GM19023 (cell line): ENCODE measurements at regions not wholly inside any gene's neighbourhood (a gene's known extent, or its start where the extent isn't known, plus 50 kb on each side); places are given as distances from the start of the nearest gene placed in this dataset.

ENCODE experiments used
- ATAC-seq: cut with Tn5 transposase; IDR thresholded peaks from one replicate; pipeline ENCODE4 v1.9.1; 2021; ENCODE audit warnings: mild to moderate bottlenecking, moderate library complexity; ENCODE audit not compliant: unreplicated experiment

DNA sequence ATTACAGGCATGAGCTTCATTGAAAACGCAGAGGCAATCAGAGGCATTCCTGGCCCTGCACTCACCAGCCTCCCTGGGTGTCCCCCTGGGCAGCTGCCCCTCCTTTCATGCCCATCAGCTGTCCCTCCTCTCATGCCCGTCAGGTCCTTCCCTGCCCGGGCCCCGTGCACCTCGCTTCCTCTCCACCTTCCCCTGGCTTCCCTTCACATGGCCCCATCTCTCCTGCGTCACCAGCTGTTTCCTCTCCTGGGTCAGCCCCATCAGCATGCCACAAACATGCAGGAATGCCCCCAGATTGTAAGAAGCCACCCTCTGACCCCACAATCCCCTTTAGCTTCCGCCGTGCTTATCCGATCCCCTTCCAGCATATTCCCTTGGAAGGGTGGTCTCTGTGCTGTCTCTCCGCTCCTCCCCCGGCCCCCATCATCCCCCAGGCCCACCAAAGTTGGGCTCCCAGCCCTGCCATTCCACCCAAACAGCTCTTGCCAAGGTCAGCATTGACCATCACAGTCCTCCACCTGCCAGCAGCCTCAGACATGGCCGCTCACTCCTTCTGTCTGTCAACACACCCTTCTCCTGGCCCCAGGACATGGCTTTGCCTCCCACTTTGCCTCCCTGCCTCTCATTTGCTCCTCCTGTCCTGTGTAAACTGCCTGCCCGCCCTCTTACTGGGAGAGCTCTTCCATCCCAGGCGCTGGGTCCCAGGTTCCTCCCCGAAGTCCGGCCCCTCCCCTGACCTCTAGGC is 98.6 kb upstream of the IER5L start:
- no peak for ATAC-seq

DNA sequence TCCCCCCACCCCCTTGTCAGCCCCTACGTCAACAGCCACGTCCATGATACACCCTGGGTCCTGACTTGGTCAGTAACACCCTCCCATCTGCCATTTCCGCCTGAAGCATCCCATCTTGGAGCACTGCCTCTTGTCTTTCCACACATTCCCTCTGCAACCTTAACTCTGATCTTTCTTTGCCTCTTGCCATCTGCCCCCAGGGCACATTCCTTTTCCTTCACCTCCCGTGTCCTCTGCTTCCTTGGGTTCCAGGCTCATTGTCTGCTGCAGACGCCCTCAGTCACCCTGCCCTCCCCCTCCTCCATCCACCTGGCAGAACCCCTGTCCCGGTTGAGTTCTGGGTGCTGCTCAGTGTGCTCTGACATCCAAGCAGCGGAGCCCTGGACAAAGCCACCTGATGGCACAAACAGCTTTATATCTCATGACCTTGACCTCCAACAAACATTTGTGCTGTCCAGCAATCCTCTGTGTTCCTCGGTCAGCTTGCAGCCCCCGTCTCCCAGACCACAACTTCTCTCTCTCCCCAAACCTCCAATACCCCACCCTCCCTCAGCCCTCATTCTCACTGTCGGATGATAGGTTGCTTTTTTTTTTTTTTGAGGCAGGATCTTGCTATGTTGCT is 97.7 kb upstream of the IER5L start:
- ATAC-seq = no peak

DNA sequence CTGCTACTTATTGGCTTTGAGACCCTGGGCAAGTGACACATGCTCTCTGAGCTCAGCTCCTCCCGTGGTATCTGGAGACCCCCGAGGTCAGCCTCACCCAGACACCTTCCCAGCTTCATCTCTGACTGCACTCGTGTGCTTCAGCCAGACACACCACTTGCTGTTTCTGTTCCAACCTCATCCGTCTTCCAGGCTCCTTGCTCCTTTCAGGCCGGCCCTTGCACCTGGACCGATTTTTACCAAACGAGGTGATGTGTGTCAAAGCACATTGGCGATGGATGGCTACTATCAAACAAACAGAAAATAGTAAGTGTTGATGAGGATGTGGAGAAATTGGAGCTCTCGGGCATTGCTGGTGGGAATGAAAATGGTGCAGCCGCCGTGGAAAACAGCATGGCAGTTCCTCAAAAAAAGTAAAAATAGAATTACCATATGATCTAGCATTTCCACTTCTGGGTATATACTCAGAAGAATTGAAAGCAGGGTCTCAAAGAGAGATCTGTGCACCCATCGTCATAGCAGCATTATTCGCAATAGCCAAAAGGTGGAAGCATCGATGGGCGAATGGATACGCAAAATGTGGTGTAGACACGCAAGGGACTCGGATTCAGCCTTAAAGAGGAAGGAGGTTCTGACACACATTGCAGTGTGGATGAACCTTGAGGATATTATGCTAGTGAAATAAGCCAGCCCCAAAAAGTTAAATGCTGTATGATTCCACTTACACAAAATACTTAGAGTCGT is 96.1 kb upstream of the IER5L start:
- no peak for ATAC-seq

DNA sequence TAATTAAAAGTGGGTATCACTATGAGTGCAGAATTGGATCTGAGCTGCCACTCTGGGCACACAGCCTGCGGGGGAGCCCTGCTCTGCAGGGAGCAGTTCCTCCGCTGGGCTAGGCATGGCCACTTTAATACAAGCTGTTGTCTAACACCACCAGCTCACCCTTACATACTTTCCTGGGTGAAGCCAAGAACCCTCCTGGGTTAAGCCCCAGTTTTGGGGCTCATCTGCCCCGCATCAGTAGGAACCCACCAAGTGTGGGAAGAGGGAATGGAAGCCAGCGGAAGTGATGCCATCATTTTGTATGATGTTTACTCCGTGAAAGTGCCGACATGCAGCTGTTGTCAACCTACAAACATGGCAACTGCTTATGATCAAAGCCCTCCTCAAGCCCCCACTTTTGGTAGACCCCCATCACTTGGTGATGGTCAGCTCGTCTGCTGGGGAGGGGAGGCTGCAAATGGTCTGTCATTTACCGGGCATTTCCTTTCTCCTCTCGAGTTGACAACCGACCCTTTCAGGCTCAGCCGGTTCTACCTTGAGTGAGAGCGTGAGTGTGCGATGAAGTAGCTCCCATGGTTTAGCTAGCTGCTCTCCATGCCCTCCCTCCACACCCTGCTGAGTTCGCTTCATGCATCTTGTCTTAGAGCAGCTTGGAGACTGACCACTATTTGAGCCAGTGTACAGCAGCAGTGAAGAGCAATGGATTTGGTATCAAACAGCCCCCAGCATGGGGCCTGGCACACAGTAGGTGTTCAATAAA is 95.3 kb upstream of the IER5L start:
- ATAC-seq = no peak

DNA sequence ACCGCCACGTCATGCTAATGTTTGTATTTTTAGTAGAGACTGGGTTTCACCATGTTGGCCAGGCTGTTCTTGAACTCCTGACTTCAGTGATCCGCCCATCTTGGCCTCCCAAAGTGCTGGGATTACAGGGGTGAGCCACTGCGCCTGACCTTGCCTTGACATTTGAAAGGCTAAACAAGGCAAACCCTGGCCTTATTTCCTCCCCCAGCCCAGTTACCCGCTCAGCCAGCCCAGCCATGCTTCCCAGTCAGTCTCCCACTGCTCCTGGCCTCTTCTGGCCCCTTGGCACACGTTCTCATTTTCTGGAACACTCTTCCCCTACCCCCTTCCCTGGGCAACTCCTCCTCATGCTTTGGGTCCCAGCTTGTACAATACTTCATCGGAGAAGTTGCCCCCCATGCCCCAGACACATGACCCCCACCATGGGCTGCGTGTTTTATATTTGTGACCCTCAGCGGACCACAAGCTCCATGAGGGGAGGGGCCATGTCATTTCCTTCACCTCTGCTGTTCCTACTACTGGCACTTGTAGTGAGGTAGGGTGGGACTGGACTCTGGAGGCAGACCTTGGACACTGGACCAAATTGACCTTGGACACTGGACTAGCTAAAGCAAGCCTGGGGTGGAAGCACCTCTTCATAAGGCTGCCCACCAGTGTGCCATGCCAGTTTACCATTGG is 94.4 kb upstream of the IER5L start:
- no peak for ATAC-seq

DNA sequence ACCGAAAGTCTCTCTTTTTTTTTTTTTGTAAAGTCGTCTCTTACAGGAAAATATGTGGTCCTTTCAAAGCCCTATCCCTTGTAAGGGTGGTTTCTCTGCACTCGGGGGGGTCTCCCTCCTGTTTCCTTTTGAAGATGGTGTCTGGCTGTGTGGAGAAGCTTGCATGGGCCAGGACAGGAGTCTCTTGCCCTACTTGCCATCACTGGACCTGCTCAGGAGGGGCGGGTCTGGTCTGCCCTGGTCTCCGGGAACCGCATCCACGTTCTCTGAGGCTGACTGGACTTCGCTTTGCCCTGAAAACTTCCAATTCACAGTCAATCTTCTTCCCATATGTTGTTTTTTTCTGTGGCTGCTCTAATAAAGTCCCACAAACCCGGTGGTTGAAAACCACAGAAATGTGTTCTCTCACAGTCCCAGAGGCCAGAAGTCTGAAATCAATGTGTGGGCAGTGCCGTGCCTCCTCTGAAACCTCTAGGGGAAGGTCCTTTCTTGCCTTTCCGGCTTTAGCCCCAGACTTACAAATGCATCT is 92.9 kb upstream of the IER5L start:
- ATAC-seq = peak; percentile 51

DNA sequence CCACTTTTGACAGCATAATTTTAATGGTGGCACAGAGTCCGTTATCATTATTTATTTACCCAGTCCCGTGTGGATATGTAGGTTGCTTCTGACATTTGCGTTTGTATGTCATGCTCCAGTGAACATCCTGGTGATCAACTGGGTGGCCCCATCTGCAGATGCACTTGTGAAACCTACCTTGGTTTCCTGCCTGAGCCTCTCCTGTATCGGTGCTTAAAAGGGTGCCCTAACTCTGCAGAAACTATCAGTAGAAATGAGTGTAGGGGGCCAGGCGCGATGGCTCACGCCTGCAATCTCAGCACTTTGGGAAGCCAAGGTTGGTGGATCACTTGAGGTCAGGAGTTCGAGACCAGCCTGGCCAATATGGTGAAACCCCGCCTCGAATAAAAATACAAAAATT is 92.1 kb upstream of the IER5L start:
- ATAC-seq = peak; percentile 54

DNA sequence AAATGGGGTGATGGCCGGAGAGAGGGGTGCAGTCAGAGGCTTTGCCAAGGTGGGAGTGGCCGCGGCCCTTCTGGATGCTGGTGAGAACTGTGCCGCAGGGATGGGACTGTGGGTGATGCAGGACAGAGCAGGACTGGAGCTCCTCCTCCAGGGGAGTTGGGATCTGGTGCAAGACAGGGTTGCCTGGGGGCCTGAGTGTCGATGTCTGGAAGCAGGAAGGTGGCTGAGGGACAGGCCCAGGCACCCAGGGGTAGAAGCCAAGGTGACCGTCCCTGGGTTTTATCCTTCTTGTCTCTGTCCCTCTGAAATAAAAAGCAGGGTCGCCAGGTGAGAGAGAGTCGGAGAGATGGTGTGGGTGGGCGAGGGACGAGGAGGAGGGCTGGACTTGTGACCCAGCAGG is 89.1 kb upstream of the IER5L start:
- ATAC-seq = no peak

DNA sequence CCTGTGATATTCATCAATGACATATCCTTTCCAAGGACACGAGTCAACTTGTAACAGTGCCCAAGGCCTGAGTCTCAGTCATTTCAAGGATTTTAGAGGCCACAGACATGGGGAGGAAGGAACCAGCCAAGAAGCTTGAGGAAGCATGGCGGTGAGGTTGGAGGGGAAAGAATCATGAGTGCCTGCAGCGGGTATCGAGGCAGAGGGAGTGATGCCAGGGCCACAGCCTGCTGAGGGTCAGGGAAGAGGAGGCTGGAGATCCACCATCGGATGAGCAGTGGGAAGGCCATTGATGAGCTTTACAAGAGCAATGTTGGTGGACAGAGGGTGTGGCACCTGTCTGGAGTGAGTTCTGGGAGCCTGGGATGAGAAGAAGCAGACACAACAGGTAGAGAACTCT is 88.5 kb upstream of the IER5L start:
- no peak for ATAC-seq

DNA sequence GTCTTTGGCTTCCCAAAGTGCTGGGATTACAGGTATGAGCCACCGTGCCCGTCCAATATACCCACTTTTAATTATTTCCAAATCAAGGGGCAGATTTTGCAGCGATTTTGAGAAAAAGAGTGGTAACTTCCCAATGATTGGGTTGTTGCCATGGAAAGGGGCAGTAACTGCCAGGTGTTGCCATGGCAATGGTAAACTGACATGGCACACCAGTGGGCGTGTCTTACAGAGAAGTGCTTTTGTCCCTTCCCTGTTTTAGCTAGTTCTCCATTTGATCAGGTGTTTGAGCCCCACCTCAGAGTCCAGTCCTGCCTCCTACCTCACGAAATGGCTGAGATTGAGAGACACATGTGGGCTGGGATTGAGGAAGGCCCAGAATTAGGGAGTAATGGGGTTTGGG is 86.3 kb upstream of the IER5L start:
- ATAC-seq = no peak

DNA sequence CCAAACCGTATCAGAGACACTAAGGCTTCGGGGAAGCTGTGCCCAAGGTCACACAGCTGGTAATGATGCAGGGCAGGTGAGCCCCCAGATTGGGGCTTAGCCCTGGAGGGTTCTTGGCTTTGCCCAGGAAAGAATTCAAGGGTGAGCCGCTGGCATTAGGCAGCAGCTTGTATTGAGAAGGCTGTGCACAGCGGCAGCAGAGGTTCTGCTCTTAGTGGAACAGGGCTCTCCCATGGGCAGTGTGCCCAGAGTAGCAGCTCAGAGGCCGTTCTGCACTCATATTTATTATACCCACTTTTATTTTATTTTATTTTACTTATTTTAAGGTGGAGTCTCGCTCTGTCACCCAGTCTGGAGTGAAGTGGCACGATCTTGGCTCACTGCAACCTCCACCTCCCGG is 85.8 kb upstream of the IER5L start:
- ATAC-seq = no peak

DNA sequence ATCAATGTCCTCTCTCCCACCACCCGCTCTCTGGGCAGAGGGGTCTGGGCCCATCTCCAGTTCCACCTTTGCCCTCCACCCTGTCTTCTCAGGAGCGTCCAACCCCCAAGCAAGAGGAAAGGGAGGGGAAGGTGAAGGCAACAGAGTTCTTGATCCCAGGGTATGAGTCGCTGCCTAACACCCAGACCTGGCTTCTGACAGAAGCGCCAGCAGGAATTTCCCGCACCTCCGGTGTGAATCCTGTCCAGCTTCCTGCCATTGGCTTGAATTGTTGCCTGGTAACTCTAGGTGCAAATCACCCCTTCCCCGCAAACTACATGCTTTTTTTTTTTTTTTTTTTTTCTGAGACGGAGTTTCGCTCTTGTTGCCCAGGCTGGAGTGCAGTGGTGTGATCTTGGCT is 84.2 kb upstream of the IER5L start:
- ATAC-seq = no peak

DNA sequence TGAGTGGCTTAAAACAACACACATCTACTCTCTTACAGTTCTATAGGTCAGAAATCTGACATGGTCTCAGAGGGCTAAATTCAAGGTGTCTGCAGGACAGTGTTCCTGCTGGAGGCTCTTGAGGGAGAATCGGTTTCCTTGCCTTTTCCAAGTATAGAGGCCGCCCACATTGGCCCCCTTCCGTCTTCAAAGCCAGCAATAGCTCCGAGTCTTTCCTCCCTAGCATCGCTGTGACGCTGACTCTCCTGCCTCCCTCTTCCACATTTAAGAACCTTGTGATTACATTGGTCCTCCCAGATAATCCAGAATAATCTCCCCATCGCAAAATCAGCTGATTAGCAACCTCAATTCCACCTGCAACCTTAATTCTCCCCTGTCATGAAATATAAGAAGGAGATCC is 81.3 kb upstream of the IER5L start:
- no peak for ATAC-seq

DNA sequence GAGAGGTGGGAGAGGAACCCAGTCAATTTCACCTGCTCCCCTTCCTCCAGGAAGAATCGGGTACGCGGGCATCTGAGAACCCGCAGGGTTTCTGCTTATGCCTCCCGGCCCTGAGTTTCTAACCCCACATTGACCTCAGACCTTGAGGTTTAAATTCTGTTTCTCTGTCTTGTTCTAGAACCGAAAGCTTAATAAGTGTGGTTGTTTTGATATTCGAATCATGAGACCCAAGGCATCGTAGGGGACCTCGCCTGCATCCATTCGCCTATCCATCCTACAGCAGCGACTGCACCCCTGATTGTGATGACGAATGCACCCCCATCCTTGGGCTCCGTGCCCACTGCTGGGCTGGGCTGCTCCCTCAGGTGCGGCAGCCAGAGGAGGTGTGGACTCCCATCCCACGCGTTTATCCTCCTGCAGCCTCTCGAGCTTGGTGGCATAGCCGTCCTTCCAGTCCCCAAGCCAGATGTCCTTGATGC is 80.8 kb upstream of the IER5L start:
- no peak for ATAC-seq

DNA sequence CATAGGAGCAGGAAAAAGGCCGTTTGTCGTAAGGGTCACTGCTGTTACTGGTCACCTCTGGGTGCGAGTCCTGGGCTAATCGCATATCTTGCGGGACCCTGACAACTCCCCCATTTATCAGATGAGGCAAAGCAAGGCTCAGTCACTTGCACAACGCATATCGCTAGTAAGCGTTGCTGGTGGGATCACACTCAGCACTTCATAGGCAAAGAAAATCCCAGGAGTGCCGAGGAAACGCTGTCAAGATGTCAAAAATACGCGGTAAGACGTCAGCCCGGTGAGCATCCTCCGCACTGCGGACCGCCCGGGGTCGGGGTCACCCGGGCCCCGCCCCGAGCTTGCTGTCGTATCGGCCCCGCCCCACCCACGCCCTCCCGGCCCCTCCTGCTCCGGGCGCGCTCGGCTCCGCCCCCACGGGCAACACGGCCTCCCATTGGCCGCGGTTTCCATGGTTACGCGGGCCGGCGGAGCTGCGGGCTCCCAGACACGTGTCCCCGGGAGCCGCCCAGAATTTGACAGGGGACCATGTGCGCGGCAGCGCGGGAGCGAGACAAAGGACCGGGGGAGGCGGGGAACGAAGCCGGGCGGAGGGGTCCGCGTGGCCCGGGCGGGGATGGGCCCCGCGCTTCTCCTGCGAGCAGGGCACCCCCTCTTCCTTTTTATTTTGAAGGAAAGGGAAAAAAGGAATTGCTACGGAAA is 80.2 kb upstream of the IER5L start:
- ATAC-seq = no peak

DNA sequence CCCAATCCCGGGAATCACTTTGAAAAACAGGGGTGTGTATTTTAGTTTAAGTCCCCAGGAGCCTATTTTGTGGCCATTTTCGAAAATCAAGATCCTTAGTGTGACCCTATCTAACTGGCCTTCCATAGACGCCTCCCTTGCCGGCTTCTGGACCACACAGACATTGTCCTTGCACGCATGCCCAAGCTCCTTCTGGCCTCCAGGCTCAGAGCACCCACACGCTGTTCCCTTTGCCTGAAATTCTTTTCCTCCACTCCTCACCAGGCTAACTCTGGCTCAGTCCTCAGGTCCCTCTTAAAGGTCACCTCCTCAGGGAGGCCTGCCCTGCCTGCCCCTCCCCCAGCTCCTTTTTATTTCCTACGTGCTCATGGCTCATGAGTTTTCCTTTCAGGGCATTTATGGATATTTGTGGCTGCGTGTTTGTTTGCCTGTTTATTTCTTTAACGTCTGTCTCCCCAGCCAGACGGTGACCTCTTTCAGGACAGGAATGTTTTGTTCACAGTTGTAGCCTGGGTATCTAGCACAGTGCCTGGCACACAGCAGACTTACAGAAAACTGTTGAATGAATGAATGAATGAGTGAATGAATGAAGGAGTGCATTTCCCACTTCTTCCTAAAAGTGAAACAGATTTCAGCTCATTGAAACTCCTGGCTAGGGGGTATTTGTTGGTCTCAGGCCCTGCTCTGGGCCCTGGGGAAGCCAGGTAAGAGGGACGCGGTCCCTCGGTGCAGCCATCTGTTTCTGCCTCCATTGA is 79.1 kb upstream of the IER5L start:
- no peak for ATAC-seq

DNA sequence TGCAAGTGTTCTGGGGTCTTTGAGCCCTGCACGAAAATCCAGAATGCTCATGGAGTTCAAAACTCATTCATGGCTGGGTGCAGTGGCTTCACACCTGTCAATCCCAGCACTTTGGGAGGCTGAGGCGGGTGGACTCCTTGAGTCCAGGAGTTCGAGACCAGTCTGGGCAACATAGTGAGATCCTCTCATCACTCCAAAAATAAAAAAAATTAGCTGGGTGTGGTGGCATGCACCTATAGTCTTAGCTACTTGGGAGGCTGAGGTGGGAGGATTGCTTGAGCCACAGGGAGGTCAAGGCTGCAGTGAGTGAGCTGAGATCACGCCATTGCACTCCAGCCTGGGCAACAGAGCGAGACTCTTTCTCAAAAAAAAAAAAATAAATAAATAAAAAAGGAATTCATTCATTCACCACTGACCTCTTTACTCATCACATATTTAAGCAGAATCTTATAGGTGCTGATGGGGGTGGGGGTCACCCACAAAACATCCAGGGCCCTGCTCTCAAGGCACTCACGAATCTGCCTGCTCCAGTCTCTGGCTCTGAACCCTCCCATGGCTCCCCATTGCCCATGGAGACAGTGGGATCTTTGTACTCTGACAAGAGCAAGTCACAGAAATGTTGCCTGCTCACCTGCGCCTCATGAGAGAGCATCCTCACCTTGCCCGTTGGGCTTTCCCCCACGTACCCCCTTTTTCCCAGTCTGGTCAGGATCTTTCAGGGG is 76.7 kb upstream of the IER5L start:
- no peak for ATAC-seq

DNA sequence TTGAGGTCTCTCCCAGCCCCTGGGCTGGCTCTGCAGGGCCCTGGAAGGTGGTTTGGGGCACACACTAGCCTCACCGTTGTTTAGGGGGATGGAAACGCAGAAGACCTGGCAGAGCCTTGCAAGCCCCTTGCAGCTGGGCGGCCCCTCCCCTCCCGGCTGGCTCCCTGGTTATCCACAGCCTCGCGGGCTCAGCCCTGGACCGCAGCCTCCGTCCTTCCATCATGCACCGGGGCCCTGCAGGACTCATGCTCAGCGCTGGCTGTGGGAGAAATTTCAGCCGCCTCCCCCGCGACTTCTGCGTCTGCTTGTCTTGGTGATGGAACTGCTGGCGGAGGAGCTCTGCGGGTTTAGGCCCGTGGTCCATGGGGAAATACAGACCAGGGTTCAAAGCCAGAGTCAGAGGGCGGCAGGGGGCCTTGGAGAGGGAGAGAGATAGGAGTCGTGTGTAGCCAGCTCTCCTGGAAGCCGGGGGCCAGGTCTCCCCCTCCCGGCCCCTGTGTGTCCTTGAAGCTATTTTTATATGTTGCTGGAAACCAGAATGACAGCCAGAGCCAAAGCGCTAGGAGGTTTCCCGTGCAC is 75.8 kb upstream of the IER5L start:
- ATAC-seq = no peak
